GM21529 (cell line): ENCODE measurements at regions not wholly inside any gene's neighbourhood (a gene's known extent, or its start where the extent isn't known, plus 50 kb on each side); places are given as distances from the start of the nearest gene placed in this dataset.

Experiments used
- ATAC-seq: cut with Tn5 transposase; IDR thresholded peaks from one replicate; pipeline ENCODE4 v1.9.1; 2021; ENCODE audit not compliant: unreplicated experiment

DNA sequence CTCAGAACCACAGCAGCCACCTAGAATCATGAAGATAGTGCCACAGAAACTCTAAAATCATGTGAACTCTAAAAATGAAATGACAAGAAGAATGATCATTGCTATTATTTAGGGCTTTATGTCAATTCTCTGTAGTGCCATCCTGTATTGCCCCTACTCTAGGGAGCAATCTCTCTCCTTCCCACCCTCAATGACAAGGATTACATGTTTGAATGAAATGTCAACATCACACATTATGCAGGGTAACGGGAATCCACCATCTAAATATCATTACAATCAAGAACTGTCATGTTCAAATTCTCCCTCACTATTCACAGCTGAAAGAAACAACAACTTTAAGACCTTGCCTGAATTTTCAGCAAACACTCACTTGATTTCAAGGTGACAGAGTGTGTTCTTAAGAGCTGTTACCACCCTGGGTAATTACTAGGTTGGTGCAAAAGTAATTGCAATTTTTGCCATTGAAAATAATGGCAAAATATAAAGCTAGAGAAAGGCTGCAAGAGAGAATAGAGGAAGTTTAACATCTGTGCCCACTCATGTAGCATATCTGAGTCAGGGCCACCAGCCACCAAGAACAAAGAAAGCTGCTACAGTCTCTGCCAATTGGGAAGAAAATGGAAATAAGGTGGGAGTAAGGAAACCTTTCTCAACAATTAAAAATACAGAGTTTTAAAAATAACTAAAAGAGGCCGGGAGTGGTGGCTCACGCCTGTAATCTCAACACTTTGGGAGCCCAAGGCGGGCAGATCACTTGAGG lies 112.8 kb upstream of the PSMD7 start:
- ATAC-seq, result no peak

DNA sequence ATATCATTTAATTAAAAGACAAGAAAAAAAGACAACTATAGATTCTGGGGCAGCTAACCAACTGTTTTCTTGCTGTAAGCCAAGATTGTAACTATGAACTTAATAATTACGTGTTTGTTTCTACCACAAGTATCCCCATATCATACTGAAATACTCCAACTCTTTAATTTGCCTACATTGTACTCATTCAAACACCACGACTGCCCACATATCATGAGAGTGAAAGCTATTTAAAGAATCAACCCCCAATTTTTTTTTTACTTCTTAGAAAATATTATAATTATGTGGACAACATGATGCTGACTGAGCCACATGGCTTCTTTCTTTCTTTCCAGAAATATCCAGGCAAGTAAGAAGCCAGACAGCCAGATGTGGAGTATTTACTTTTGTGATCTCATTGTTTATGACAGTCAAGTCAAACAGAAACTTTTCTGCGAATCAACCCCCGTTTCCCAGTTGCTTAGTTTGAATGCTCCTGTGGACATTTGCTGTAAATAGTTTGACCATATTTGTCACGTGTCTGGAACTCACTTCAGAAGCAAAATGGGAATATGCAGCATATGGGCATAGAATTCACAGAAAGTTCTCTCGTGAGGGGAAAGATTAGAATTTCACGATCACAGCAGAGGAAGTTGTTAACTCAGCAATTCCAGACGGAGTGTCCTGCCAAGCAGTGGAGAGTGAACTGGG lies 126.8 kb upstream of the PSMD7 start:
- ATAC-seq, result peak; percentile 76

DNA sequence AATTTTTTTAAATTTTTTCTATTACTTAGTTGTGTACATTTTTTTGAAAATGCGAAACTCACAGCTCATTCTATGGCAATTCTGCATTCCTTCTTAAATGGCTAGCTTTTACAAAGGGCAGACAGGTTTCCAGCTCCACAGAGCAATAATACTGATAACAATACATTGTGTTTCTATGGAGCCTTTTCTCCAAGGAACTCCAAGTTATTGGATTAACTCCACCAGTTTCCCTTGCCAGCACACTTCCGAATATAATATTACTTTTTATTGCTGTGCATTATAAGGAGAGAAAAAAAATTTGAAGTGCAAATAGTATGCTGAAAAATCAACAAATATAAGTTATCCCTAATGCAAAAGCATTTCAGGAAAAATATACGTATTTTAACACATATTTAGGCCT lies 127.5 kb upstream of the PSMD7 start:
- ATAC-seq, result no peak

DNA sequence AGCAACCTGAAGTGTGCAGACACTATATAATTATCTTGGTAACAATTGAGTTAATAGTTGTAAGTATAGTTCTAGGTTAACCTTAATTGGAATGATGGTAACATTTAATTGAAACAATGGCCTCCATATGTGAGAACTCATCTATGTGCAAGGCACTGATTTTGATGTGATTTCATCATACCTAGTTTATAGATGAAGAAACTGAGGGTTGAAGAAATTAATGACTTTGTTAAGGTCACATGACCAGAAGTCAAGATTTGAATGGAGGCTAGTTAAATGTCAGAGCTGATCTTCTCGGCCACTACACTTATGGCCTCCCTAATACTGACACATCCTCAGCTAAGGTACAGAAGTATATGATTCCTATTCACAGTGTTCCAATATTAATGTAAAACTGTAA lies 128.2 kb upstream of the PSMD7 start:
- ATAC-seq, result no peak

DNA sequence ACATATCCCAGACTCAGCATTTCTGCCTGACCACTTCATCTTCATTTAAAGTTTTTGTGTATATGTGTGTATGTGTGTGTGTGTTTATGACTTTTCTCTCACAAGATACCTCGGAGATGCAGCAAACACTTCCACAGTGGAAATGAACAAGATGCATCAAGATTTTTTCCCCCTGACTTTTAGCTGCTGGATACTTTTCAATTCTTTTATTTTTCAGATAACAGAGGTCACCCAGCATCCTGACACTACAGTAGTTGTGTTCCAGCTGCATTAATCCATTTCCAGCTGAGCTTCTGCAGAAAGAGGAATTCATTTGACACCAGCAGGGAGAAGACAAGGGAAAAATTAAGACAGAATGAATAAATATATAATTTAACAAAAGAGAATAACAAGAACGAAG lies 130.2 kb upstream of the PSMD7 start:
- ATAC-seq, result no peak

DNA sequence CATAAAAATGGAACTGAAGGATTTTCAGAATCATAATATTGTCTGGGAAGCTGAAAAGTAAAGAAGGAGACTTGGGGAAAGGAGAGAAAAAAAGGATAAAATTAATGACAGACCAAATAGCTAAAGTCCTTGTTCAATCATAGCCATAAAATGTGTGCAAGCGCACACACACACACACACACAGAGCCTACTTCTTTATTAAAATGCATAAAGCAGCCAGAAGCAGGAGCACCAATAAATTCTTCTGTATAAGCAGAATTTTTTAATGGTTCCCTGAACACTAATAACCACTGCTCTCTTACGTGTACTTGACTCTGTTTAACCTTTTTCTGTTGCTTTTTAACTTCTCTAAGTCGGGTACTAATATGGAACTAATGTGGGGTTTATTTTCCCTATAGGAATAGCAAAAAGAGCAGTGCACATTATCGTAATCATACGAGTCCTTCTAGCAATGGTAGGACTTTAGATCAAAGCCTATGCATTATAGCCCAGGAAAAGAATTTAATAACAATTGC lies 131.0 kb upstream of the PSMD7 start:
- ATAC-seq, result no peak

DNA sequence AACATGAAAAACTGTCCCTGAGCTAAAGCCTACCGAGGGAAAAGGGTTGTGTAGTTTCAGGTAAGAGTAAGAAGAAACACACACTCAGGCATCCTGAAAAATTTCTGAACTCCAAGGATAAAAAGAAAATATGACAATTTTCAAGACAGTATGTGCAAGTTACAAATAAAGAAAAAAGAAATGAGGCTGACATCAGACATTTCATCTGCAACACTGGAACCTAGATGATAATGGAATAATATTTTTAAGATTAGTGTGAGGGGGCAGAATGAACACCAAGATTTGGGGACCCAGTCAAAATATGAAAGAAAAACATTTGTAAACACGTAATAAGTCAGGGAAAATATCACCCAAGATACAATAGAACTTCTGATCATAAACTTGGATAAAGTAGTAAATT lies 135.9 kb upstream of the PSMD7 start:
- no peak for ATAC-seq

DNA sequence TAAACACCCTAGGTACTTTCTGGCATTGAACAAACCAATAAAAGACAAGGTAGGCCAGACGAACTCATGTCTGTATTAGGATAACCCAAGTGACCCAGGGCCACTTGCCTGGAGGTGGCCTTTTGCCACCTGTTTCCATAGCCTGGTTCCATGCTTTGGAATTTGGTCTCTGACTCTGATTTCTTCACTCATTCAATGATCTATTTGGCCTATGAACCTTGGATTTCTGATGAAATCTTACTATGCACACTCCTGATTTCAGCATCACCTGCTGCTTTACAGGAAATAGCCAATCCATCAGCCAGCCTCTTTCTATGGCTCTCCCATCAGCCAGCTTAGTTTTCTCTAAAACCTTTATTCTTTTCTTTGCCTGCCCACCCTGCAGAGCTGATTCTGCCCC lies 142.8 kb upstream of the PSMD7 start:
- ATAC-seq, result no peak

DNA sequence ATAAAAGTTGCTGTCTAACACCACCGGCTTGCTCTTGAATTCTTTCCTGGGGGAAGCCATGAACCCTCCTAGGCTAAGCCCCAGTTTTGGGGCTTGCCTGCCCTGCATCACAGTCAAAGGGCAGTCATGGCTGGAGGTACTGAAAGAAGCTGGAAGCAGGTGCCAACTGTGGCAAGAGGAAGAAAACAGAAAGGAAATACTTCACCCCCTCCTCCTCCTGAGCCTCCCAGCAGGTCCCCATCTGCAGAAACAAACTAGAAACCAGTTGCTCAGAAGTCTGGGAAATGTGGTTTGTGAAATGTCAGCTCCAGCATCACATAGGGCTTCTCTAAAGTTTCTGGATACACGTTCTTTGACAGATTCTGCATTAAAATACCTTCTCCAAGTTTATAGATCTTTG lies 150.0 kb upstream of the PSMD7 start:
- no peak for ATAC-seq

DNA sequence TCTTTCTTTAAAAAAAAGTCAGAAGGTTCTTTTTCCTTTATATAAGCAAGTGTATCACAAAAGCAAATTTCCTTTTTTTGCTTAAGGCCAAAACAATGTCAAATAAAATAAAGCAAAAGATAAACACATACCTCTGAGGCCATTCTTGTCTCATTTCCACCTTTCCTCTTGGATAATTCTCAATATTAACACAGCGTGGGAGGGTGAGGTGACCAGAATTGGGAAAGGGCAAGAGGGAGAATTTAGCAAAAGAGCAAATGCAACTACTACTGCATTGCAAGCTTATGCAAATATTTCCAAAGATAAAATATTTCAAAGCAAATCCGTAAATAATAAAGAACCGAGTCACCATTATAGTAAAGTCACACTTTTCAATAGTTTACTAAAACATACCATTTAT lies 153.4 kb upstream of the PSMD7 start:
- ATAC-seq, result no peak

DNA sequence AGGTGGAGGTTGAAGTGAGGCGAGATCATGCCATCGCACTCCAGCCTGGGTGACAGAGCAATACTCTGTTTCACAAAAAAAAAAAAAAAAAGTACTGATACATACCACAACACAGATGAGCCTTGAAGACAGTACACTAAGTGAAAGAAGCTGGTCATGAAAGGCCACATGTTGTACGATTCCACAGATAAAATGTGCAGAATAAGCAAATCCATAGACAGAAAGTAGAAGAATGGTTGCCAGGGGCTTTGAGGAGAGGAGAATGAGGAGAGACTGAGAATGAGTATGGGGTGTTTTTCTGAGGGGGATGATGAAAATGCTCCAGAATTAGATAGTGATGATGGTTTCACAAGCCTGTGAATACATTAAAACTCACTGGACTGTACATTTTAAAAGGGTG lies 155.6 kb upstream of the PSMD7 start:
- no peak for ATAC-seq

DNA sequence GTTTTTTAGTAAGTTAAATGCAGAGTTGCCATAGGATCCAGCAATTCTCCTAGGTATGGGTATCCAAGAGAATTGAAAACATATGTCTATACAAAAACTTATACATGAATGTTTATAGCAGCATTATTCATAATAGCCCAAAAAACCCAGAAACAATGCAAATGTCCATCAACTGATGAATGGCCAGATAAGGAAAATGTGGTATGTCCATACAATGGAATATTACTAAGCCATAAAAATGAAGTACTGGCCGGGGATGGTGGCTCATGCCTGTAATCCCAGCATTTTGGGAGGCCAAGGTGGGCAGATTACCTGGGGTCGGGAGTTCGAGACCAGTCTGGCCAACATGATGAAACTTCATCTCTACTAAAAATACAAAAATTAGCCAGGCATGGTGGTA lies 156.1 kb upstream of the PSMD7 start:
- no peak for ATAC-seq

DNA sequence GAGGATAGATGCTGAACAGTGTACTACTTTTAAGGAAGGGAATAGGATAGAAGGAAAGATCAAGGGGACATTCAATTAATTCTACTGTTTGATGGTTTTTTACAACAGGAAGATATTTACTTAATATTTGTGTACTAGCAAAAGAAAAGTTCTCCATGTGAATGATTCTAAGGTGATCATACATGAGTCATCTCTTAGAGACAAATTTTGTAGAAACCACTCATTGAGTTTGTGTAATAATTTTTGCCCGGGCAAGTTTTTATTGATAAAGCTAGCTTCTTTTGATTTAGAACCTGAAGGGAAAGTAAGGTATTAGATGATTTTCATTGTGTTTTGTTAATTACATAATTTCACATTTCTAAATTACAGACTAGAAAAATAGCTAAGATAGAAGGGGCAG lies 172.8 kb upstream of the PSMD7 start:
- no peak for ATAC-seq

DNA sequence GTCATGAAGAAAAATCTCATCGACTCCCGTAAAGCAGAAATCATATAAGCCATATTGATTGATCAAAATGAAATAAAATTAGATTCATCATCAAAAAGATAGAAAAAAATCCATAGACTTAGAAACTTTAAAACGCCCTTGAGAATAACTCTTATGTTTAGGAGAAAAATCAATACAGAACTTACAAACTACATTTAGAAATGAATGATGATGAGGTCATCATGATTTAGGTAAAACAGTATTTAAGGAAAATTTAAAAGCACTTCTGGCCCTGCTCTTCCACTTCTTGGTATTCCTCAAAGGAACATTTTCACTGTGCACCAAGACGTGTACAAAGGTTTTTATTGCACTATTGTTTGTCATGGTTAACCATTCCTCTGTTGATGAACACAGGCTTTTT lies 173.4 kb upstream of the PSMD7 start:
- no peak for ATAC-seq

DNA sequence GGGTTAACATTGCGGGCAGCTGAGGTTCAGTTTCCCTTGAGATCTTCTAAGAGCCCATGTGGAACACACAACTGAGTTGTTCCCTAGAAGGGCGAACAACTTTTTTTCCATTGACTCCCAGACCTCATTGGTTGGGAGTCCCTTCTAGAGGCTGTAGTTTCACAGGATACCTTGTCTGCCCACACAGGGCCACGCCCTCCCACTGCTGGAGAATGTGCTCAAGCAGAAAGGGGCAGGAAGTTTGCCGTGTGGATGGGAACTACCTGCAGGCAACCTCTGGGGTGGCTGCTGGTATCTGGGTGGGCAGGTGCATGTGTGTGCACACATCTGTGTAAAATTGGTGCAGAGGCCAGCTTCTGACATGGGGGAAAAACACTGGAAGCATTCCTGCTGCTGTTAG lies 178.8 kb upstream of the PSMD7 start:
- ATAC-seq, result no peak

DNA sequence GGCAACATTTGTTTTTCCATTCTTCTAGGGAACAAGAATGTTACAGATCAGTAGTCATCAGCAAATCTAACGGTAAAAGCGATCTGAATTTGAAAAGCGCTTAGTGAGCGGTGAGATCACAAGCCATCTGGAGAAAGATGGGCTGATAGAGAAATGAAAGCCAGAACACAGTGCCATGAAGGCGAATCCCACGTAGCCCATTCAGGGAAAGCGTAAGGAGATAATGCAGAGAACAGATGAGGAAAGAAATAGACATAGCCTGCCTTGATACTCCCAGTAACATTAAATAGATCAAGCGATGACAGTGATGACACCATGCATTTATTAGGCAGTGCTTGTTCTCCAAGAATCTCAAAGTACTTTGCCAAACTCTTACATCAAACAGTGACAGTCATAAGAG lies 183.1 kb upstream of the PSMD7 start:
- ATAC-seq, result no peak

DNA sequence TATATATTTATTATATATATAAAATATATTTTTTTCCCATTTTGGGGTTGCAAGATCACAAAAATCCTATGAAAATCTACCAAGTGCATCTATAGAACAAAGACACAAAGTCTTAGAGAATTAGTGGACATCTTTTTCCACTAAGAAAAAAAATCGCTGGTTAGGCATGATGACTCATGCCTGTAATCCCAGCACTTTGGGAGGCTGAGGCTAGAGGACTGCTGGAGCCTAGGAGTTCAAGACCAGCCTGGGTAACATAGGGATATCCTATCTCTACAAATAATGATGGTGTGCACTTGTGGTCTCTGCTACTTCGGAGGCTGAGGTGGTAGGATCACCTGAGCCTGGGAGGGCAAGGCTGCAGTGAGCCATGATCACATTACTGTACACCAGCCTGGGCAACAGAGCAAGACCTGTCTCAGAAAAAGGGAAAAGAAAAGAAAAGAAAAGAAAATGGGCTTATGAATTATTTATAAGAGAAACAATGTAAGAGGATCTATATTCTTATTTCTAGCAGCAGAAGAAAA lies 185.1 kb upstream of the PSMD7 start:
- ATAC-seq, result no peak

DNA sequence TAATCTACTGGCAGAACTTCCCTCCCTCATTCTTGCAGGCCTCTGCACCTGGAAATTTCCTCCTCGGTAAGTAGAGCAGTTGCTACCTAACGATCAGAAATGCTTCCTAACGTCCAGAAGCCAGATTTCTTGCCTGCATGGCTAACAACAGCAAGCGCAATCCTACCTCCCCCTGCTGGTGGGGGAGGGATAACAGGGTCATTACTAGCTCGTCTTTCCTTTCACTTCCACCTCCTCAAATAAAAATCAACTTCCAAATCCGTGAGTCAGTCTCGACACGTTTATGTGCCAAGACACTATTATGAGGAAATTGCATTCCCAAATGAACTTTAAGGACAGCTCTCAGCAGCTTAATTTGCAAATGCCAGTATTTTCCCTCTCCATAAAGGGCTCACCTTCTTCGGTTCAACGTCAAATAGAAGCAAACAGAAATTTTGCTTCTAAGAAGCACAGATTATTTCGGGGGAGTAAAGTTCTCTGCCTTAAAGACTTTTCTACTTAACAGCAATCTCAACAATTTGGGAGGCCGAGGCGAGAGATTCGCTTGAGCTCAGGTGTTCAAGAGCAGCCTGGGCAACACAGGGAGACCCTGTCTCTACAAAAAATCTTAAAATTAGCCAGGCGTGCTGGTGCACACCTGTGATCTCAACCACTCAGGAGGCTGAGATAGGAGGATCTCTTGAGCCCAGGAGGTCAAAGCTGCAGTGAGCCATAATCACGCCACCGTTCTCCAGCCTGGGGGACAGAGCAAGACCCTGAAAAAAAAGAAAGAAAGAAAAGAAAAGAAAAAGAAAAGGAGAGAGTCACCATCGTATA lies 188.6 kb upstream of the PSMD7 start:
- peak; percentile 69 for ATAC-seq

DNA sequence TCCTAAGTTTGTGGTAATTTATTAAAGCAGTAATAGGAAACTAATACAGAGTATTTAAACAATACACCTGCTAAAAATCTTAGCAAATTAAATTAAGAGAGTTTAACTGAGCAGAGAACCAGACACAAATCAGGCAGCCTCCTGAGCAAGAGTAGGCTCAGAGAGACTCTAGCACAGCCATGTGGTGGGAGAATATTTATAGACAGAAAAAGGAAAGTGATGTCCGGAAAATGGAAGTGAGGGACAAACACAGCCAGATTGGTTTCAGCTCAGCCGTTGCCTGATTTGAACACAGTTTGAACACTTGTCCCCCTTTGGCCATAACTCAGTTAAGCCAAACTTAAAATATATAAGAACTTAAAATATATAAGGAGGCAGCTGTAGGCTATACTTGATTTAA lies 192.6 kb upstream of the PSMD7 start:
- no peak for ATAC-seq

DNA sequence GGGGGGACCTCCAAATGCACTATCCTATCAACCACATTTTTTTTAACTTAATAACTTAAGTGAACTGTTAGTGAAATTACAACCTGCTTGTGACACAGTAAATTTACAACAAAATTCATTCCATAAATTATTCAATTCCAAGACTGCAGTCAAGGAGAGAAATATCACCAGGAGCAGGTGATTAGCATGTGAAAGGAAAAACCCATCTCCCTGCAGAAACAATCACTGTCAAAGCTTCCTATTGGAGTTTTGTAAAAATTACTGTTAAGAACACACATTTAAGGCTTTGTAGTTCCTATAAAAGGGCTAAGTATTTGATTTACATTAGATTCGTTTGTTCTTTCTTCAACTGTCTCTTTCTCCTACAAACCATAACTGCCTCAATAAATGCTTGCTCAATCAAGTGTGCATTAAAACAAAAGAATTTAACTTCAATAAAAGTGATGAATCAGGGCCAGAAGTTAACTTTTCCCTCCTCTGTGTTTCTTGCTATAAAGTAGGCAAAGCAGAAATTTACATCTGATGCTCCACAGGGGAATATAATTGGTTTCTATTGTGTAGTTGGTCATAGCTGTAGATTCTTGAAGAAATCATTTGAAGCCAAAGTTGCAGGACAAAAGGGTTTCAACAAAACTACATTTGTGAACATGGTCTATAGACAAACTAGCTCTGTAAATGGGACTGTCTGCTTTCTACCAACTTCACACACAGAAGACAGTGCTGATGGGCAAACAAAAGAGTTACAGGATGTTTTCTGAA lies 195.1 kb upstream of the PSMD7 start:
- ATAC-seq, result no peak
